GF-D8 (cell line): ENCODE measurements at regions not wholly inside any gene's neighbourhood (a gene's known extent, or its start where the extent isn't known, plus 50 kb on each side); places are given as distances from the start of the nearest gene placed in this dataset.
"Not testable (repeated sequence)": the region's sequence is repeated elsewhere in the genome, so short reads cannot be mapped to it uniquely, and the experiment has no call there.

ENCODE experiments used
- DNase-seq: peaks from one replicate; lab custom pipeline; 2025; lab: John Stamatoyannopoulos, UW

GRCh38 chr7:138220321-138220720 lies 144.1 kb downstream of the AKR1D1 start:
- not testable (repeated sequence) for DNase-seq

- DNase-seq = not testable (repeated sequence)
Observed at GRCh38 chr7:138221388-138221787, 145.1 kb downstream of the AKR1D1 start.

GRCh38 chr7:138223402-138223879 lies 147.2 kb downstream of the AKR1D1 start:
- DNase-seq = no peak

GRCh38 chr7:138226001-138226476 lies 149.8 kb downstream of the AKR1D1 start:
- no peak for DNase-seq

- DNase-seq = no peak
Observed at GRCh38 chr7:138226745-138227279, 150.6 kb downstream of the AKR1D1 start.

- no peak for DNase-seq
Observed at GRCh38 chr7:138228119-138228518, 151.9 kb downstream of the AKR1D1 start.

GRCh38 chr7:138228769-138229168 lies 152.5 kb downstream of the AKR1D1 start:
- DNase-seq = no peak

GRCh38 chr7:138233189-138233588 lies 156.9 kb downstream of the AKR1D1 start:
- DNase-seq = no peak

GRCh38 chr7:138235207-138235606 lies 158.9 kb downstream of the AKR1D1 start:
- no peak for DNase-seq

- DNase-seq = no peak
Observed at GRCh38 chr7:138237995-138238394, 161.7 kb downstream of the AKR1D1 start.

GRCh38 chr7:138238734-138239659 lies 162.7 kb downstream of the AKR1D1 start:
- DNase-seq = no peak

GRCh38 chr7:138243430-138243829 lies 167.2 kb downstream of the AKR1D1 start:
- DNase-seq = no peak

GRCh38 chr7:138243836-138244235 lies 167.6 kb downstream of the AKR1D1 start:
- DNase-seq = no peak

GRCh38 chr7:138244606-138245005 lies 168.3 kb downstream of the AKR1D1 start:
- no peak for DNase-seq

GRCh38 chr7:138245216-138245615 lies 169.0 kb downstream of the AKR1D1 start:
- no peak for DNase-seq

GRCh38 chr7:138245682-138246081 lies 169.4 kb downstream of the AKR1D1 start:
- DNase-seq = no peak

- DNase-seq = no peak
Observed at GRCh38 chr7:138246428-138246827, 170.2 kb downstream of the AKR1D1 start.

GRCh38 chr7:138247081-138247480 lies 170.8 kb downstream of the AKR1D1 start:
- DNase-seq = no peak

- no peak for DNase-seq
Observed at GRCh38 chr7:138247568-138248333, 171.5 kb downstream of the AKR1D1 start.

- no peak for DNase-seq
Observed at GRCh38 chr7:138248609-138249008, 172.3 kb downstream of the AKR1D1 start.

- no peak for DNase-seq
Observed at GRCh38 chr7:138249975-138250374, 173.7 kb downstream of the AKR1D1 start.

GRCh38 chr7:138252666-138253065 lies 176.4 kb downstream of the AKR1D1 start:
- not testable (repeated sequence) for DNase-seq
